ENCODE measurements at regions not wholly inside any gene's neighbourhood (a gene's known extent, or its start where the extent isn't known, plus 50 kb on each side); places are given as distances from the start of the nearest gene placed in this dataset.

DNA sequence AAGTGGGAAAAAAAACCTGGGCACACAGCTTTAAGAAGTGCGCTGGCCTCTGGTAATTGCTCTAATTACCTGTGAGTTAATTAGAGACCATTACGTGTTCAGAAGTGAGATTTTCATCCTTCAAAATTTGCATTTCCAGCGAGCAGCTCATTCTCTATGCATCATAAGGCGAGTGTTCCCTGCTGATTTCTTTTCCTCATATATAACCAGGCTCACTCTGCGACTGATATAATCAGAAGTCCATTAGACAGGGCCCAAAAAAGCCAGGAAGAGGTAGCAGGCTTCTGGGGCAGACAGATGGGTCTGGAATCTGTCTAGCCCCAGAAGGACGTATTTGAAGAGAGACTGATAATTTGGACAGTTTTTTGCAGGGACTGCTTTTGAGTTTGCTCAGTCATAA lies 158.7 kb downstream of the MTHFS start:
- TF ChIP-seq, protein P1, sequence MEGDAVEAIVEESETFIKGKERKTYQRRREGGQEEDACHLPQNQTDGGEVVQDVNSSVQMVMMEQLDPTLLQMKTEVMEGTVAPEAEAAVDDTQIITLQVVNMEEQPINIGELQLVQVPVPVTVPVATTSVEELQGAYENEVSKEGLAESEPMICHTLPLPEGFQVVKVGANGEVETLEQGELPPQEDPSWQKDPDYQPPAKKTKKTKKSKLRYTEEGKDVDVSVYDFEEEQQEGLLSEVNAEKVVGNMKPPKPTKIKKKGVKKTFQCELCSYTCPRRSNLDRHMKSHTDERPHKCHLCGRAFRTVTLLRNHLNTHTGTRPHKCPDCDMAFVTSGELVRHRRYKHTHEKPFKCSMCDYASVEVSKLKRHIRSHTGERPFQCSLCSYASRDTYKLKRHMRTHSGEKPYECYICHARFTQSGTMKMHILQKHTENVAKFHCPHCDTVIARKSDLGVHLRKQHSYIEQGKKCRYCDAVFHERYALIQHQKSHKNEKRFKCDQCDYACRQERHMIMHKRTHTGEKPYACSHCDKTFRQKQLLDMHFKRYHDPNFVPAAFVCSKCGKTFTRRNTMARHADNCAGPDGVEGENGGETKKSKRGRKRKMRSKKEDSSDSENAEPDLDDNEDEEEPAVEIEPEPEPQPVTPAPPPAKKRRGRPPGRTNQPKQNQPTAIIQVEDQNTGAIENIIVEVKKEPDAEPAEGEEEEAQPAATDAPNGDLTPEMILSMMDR (IDR thresholded peaks at IDR 0.05; ENCODE audit: low read depth, low read length, poor library complexity, severe bottlenecking) = no peak
- no peak for TF ChIP-seq EZH2phosphoT487 (IDR thresholded peaks at IDR 0.05; ENCODE audit: borderline replicate concordance, low read length)
